HEK293 (cell line): ENCODE measurements at regions not wholly inside any gene's neighbourhood (a gene's known extent, or its start where the extent isn't known, plus 50 kb on each side); places are given as distances from the start of the nearest gene placed in this dataset.

Experiments used
- CTCF ChIP-seq: fragments of 450-650 bp; formaldehyde crosslinking; IDR thresholded peaks from 2 replicates; pipeline ENCODE4 v1.5.1; 2016; ENCODE audit warnings: missing biosample characterization, missing genetic modification characterization
- ELK4 ChIP-seq: IDR thresholded peaks from 2 replicates; pipeline ENCODE4 v1.6.1; 2011; ENCODE audit warnings: mild to moderate bottlenecking, low read depth, low read length, borderline replicate concordance
- MEIS1 ChIP-seq: sonication (generic); formaldehyde crosslinking; IDR thresholded peaks from 2 replicates; pipeline ENCODE4 v1.8.1; 2022; ENCODE audit warnings: missing genetic modification reagents, mild to moderate bottlenecking, borderline replicate concordance
- PBX3 ChIP-seq: sonication (generic); formaldehyde crosslinking; IDR thresholded peaks from 2 replicates; pipeline ENCODE4 v1.8.1; 2022; ENCODE audit warnings: mild to moderate bottlenecking, moderate library complexity, missing genetic modification reagents
- TCF7L2 ChIP-seq: IDR thresholded peaks from 2 replicates; pipeline ENCODE4 v1.6.1; 2011; ENCODE audit warnings: low read depth, mild to moderate bottlenecking, inconsistent platforms, low read length, moderate library complexity, borderline replicate concordance
- ZNF146 ChIP-seq: fragments of 450-650 bp; formaldehyde crosslinking; IDR thresholded peaks from 2 replicates; pipeline ENCODE4 v1.5.1; 2016; ENCODE audit warnings: missing biosample characterization, missing genetic modification characterization
- ZNF341 ChIP-seq: fragments of 450-650 bp; formaldehyde crosslinking; IDR thresholded peaks from 2 replicates; pipeline ENCODE4; 2016; ENCODE audit warnings: low read depth, missing biosample characterization, missing genetic modification characterization
- ZNF658 ChIP-seq: fragments of 450-650 bp; formaldehyde crosslinking; IDR thresholded peaks from 2 replicates; pipeline ENCODE4; 2016; ENCODE audit warnings: missing biosample characterization, missing genetic modification characterization

GRCh38 chr13:79830426-79830825, 349.5 kb downstream of the NDFIP2 start:
- TF ChIP-seq CTCF (tag by site-specific recombination) (no peak), ELK4 (no peak), ZNF658 (tag by site-specific recombination) (no peak), MEIS1 (CRISPR knock-in tag) (no peak), ZNF146 (tag by site-specific recombination) (no peak), ZNF341 (tag by site-specific recombination) (no peak), PBX3 (no peak), TCF7L2 (no peak)
